GM19463 (cell line): ENCODE measurements at regions not wholly inside any gene's neighbourhood (a gene's known extent, or its start where the extent isn't known, plus 50 kb on each side); places are given as distances from the start of the nearest gene placed in this dataset.

Experiments used
- ATAC-seq: cut with Tn5 transposase; IDR thresholded peaks from one replicate; pipeline ENCODE4 v1.9.1; 2021; ENCODE audit warnings: mild to moderate bottlenecking, moderate library complexity; ENCODE audit not compliant: unreplicated experiment

- no peak for ATAC-seq
Observed at GRCh38 chr4:133891011-133891410, 310.6 kb downstream of the PABPC4L start.

- ATAC-seq, result no peak
Observed at GRCh38 chr4:133887723-133888122, 313.9 kb downstream of the PABPC4L start.

GRCh38 chr4:133869486-133869885 lies 332.1 kb downstream of the PABPC4L start:
- ATAC-seq, result no peak

GRCh38 chr4:133868856-133869255 lies 332.7 kb downstream of the PABPC4L start:
- no peak for ATAC-seq

- ATAC-seq, result no peak
Observed at GRCh38 chr4:133866328-133866699, 335.3 kb downstream of the PABPC4L start.

GRCh38 chr4:133865612-133866327 lies 335.8 kb downstream of the PABPC4L start:
- no peak for ATAC-seq

GRCh38 chr4:133863153-133863552 lies 338.4 kb downstream of the PABPC4L start:
- ATAC-seq, result no peak

- no peak for ATAC-seq
Observed at GRCh38 chr4:133856731-133857355, 344.7 kb downstream of the PABPC4L start.

GRCh38 chr4:133855001-133855400 lies 346.6 kb downstream of the PABPC4L start:
- no peak for ATAC-seq

- no peak for ATAC-seq
Observed at GRCh38 chr4:133839326-133839725, 362.3 kb downstream of the PABPC4L start.

- no peak for ATAC-seq
Observed at GRCh38 chr4:133823177-133823576, 378.4 kb downstream of the PABPC4L start.

- no peak for ATAC-seq
Observed at GRCh38 chr4:133812954-133813353, 388.6 kb downstream of the PABPC4L start.

GRCh38 chr4:133812236-133812635 lies 389.4 kb downstream of the PABPC4L start:
- ATAC-seq, result no peak

GRCh38 chr4:133808151-133808550 lies 393.4 kb downstream of the PABPC4L start:
- no peak for ATAC-seq

- ATAC-seq, result no peak
Observed at GRCh38 chr4:133803341-133803740, 398.2 kb downstream of the PABPC4L start.

- ATAC-seq, result no peak
Observed at GRCh38 chr4:133802359-133803140, 399.0 kb downstream of the PABPC4L start.

- no peak for ATAC-seq
Observed at GRCh38 chr4:133801883-133802282, 399.7 kb downstream of the PABPC4L start.

GRCh38 chr4:133800966-133801365 lies 400.6 kb downstream of the PABPC4L start:
- ATAC-seq, result no peak

- ATAC-seq, result no peak
Observed at GRCh38 chr4:133799717-133800315, 401.8 kb downstream of the PABPC4L start.

GRCh38 chr4:133777661-133778060 lies 423.9 kb downstream of the PABPC4L start:
- no peak for ATAC-seq

- no peak for ATAC-seq
Observed at GRCh38 chr4:133776961-133777360, 424.6 kb downstream of the PABPC4L start.
